A549 (cell line): ENCODE measurements at regions not wholly inside any gene's neighbourhood (a gene's known extent, or its start where the extent isn't known, plus 50 kb on each side); places are given as distances from the start of the nearest gene placed in this dataset.

Source experiments
- MAFK ChIP-seq: fragments of 450-650 bp; IDR thresholded peaks from 2 replicates; pipeline ENCODE4 v1.6.1; 2014; ENCODE audit not compliant: partially characterized antibody
- POLR2A ChIP-seq: IDR thresholded peaks from 2 replicates; pipeline ENCODE4 v1.6.1; 2012; ENCODE audit warnings: mild to moderate bottlenecking, low read length
- RAD21 ChIP-seq, 2 experiments: fragments of >200 bp in 1 of 2; sonication (Bioruptor Twin) in 1 of 2; formaldehyde crosslinking in 1 of 2; IDR thresholded peaks in 1 of 2; conservative IDR thresholded peaks in 1 of 2; 2 replicates in 1 of 2; 3 replicates in 1 of 2; pipeline ENCODE4 v1.6.1; 2012 to 2018; ENCODE audit warnings: inconsistent platforms in 1 of 2
- ZC3H11A ChIP-seq: fragments of 450-650 bp; IDR thresholded peaks from 2 replicates; pipeline ENCODE4 v1.6.1; 2014; ENCODE audit warnings: antibody characterized with exemption, mild to moderate bottlenecking
- TF ChIP-seq, protein P1 (sequence below): fragments of >200 bp; sonication (Bioruptor Twin); formaldehyde crosslinking; IDR thresholded peaks from 3 replicates; pipeline ENCODE4 v1.5.1; 2016

DNA sequence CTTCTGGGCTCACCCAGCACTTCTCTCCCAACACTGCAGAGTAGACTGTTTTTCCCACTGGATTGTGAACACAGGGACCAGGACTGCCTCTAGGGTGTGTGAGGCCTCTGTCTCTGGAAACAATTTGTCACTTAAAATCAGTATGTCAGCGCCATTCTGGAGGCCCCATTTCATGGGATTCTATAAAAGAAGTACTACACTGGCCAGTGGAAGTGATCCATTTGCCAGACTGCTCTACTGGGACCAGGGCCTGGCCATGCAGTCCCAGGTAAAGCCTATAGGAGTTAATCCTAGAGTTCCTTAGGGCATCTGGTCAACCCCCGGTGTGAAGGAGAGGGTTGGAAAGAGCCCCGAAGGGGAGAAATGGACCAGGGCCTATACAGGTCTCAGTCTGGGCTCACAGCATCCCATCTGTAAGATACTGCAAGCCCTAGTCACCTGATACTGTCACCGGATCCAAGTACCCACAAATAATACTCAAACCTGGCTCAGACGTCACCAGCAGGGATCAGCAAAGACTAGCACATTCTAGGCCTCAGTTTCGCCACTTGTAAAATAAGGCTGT, 245.0 kb downstream of the FOXD2 start:
- TF ChIP-seq, protein P1, sequence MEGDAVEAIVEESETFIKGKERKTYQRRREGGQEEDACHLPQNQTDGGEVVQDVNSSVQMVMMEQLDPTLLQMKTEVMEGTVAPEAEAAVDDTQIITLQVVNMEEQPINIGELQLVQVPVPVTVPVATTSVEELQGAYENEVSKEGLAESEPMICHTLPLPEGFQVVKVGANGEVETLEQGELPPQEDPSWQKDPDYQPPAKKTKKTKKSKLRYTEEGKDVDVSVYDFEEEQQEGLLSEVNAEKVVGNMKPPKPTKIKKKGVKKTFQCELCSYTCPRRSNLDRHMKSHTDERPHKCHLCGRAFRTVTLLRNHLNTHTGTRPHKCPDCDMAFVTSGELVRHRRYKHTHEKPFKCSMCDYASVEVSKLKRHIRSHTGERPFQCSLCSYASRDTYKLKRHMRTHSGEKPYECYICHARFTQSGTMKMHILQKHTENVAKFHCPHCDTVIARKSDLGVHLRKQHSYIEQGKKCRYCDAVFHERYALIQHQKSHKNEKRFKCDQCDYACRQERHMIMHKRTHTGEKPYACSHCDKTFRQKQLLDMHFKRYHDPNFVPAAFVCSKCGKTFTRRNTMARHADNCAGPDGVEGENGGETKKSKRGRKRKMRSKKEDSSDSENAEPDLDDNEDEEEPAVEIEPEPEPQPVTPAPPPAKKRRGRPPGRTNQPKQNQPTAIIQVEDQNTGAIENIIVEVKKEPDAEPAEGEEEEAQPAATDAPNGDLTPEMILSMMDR = no peak
- TF ChIP-seq RAD21 (conservative IDR thresholded peaks at IDR 0.05 in 1 of 2, IDR thresholded peaks at IDR 0.05 in 1 of 2) (no peak), MAFK (no peak), ZC3H11A (no peak), POLR2A (no peak)
